Stimulated activated naive CD8-positive, alpha-beta T cell treated with anti-CD3 and anti-CD28 coated beads, Interleukin-15, Interleukin-2, amounts not matched to agents 100 ng/mL and 50 ng/mL, for 24 hours (primary cell): ENCODE measurements at regions not wholly inside any gene's neighbourhood (a gene's known extent, or its start where the extent isn't known, plus 50 kb on each side); places are given as distances from the start of the nearest gene placed in this dataset.

Experiments used
- H3K27ac Mint-ChIP-seq: one replicate; pipeline ENCODE4 v1.8.0; 2021; ENCODE audit warnings: mild to moderate bottlenecking, mixed read lengths
- H3K27me3 Mint-ChIP-seq: one replicate; pipeline ENCODE4 v1.8.0; 2021; ENCODE audit warnings: mixed read lengths
- H3K36me3 Mint-ChIP-seq: one replicate; pipeline ENCODE4 v1.8.0; 2021; ENCODE audit warnings: low read depth, mixed read lengths
- H3K4me1 Mint-ChIP-seq: one replicate; pipeline ENCODE4 v1.8.0; 2021; ENCODE audit warnings: low read depth, mixed read lengths
- H3K4me3 Mint-ChIP-seq: one replicate; pipeline ENCODE4 v1.8.0; 2021; ENCODE audit warnings: mild to moderate bottlenecking, mixed read lengths
- H3K9me3 Mint-ChIP-seq: one replicate; pipeline ENCODE4 v1.8.0; 2021; ENCODE audit warnings: mixed read lengths

- H3K27ac Mint-ChIP-seq = no peak overlapping the region
- peaks cover 31% of the 10 kb centered on the region for H3K27me3 Mint-ChIP-seq
- H3K4me1 Mint-ChIP-seq = no peaks in the 10 kb centered on the region
- no peaks in the 10 kb centered on the region for H3K36me3 Mint-ChIP-seq
- H3K9me3 Mint-ChIP-seq = no peaks in the 10 kb centered on the region
- H3K4me3 Mint-ChIP-seq = no peak overlapping the region
These were observed 114.1 kb upstream of the TPM1 start for GRCh38 chr15:62928242-62928999.

GRCh38 chr15:62929000-62929357 lies 113.6 kb upstream of the TPM1 start:
- Mint-ChIP-seq H3K4me3 (no peak overlapping the region), H3K4me1 (no peaks in the 10 kb centered on the region), H3K36me3 (no peaks in the 10 kb centered on the region), H3K27ac (no peak overlapping the region), H3K9me3 (no peaks in the 10 kb centered on the region), H3K27me3 (peaks cover 33% of the 10 kb centered on the region)

- no peak overlapping the region for H3K4me3 Mint-ChIP-seq
- H3K9me3 Mint-ChIP-seq = no peaks in the 10 kb centered on the region
- no peaks in the 10 kb centered on the region for H3K4me1 Mint-ChIP-seq
- no peak overlapping the region for H3K27ac Mint-ChIP-seq
- H3K27me3 Mint-ChIP-seq = peaks cover 51% of the 10 kb centered on the region
- H3K36me3 Mint-ChIP-seq = no peaks in the 10 kb centered on the region
These were observed 110.9 kb upstream of the TPM1 start for GRCh38 chr15:62931650-62932049.

GRCh38 chr15:62932436-62932835 lies 110.1 kb upstream of the TPM1 start:
- no peaks in the 10 kb centered on the region for H3K9me3 Mint-ChIP-seq
- H3K4me3 Mint-ChIP-seq = no peak overlapping the region
- peaks cover 46% of the 10 kb centered on the region for H3K27me3 Mint-ChIP-seq
- H3K27ac Mint-ChIP-seq = no peak overlapping the region
- no peaks in the 10 kb centered on the region for H3K4me1 Mint-ChIP-seq
- H3K36me3 Mint-ChIP-seq = no peaks in the 10 kb centered on the region

GRCh38 chr15:62933386-62933785 lies 109.2 kb upstream of the TPM1 start:
- no peak overlapping the region for H3K4me3 Mint-ChIP-seq
- H3K9me3 Mint-ChIP-seq = no peaks in the 10 kb centered on the region
- H3K27ac Mint-ChIP-seq = no peak overlapping the region
- H3K4me1 Mint-ChIP-seq = no peaks in the 10 kb centered on the region
- peaks cover 49% of the 10 kb centered on the region for H3K27me3 Mint-ChIP-seq
- H3K36me3 Mint-ChIP-seq = no peaks in the 10 kb centered on the region

GRCh38 chr15:62934236-62934971 lies 108.1 kb upstream of the TPM1 start:
- Mint-ChIP-seq H3K36me3 (no peaks in the 10 kb centered on the region), H3K27ac (no peak overlapping the region), H3K9me3 (no peaks in the 10 kb centered on the region), H3K27me3 (peaks cover 52% of the 10 kb centered on the region), H3K4me3 (no peak overlapping the region), H3K4me1 (no peaks in the 10 kb centered on the region)

- H3K27ac Mint-ChIP-seq = no peak overlapping the region
- H3K36me3 Mint-ChIP-seq = no peaks in the 10 kb centered on the region
- H3K4me1 Mint-ChIP-seq = peaks cover under 1% of the 10 kb centered on the region
- H3K4me3 Mint-ChIP-seq = no peak overlapping the region
- H3K9me3 Mint-ChIP-seq = no peaks in the 10 kb centered on the region
- peaks cover 59% of the 10 kb centered on the region for H3K27me3 Mint-ChIP-seq
These were observed 107.1 kb upstream of the TPM1 start for GRCh38 chr15:62935300-62936081.

GRCh38 chr15:62938825-62939224 lies 103.7 kb upstream of the TPM1 start:
- Mint-ChIP-seq H3K27me3 (peaks cover 56% of the 10 kb centered on the region), H3K36me3 (no peaks in the 10 kb centered on the region), H3K4me3 (no peak overlapping the region), H3K27ac (no peak overlapping the region), H3K4me1 (peaks cover 4% of the 10 kb centered on the region), H3K9me3 (no peaks in the 10 kb centered on the region)

GRCh38 chr15:62940093-62940754 lies 102.3 kb upstream of the TPM1 start:
- Mint-ChIP-seq H3K9me3 (no peaks in the 10 kb centered on the region), H3K27me3 (peaks cover 43% of the 10 kb centered on the region), H3K4me1 (peaks cover 4% of the 10 kb centered on the region), H3K27ac (no peak overlapping the region), H3K36me3 (no peaks in the 10 kb centered on the region), H3K4me3 (no peak overlapping the region)

- H3K4me1 Mint-ChIP-seq = peaks cover 4% of the 10 kb centered on the region
- no peaks in the 10 kb centered on the region for H3K9me3 Mint-ChIP-seq
- no peak overlapping the region for H3K4me3 Mint-ChIP-seq
- peaks cover 39% of the 10 kb centered on the region for H3K27me3 Mint-ChIP-seq
- no peak overlapping the region for H3K27ac Mint-ChIP-seq
- H3K36me3 Mint-ChIP-seq = no peaks in the 10 kb centered on the region
These were observed 101.7 kb upstream of the TPM1 start for GRCh38 chr15:62940755-62941361.

GRCh38 chr15:62941699-62942098 lies 100.8 kb upstream of the TPM1 start:
- Mint-ChIP-seq H3K9me3 (no peaks in the 10 kb centered on the region), H3K4me3 (no peak overlapping the region), H3K27me3 (peaks cover 32% of the 10 kb centered on the region), H3K27ac (no peak overlapping the region), H3K4me1 (peaks cover 4% of the 10 kb centered on the region), H3K36me3 (no peaks in the 10 kb centered on the region)

GRCh38 chr15:62942428-62942827 lies 100.1 kb upstream of the TPM1 start:
- Mint-ChIP-seq H3K9me3 (no peaks in the 10 kb centered on the region), H3K4me1 (peaks cover 4% of the 10 kb centered on the region), H3K4me3 (no peak overlapping the region), H3K36me3 (no peaks in the 10 kb centered on the region), H3K27me3 (peaks cover 32% of the 10 kb centered on the region), H3K27ac (no peak overlapping the region)

GRCh38 chr15:62945063-62945462 lies 97.5 kb upstream of the TPM1 start:
- Mint-ChIP-seq H3K4me1 (peaks cover 4% of the 10 kb centered on the region), H3K36me3 (no peaks in the 10 kb centered on the region), H3K4me3 (no peak overlapping the region), H3K27ac (no peak overlapping the region), H3K27me3 (peaks cover 15% of the 10 kb centered on the region), H3K9me3 (no peaks in the 10 kb centered on the region)

- H3K4me1 Mint-ChIP-seq = peaks cover under 1% of the 10 kb centered on the region
- no peaks in the 10 kb centered on the region for H3K9me3 Mint-ChIP-seq
- no peaks in the 10 kb centered on the region for H3K36me3 Mint-ChIP-seq
- H3K27me3 Mint-ChIP-seq = peaks cover 14% of the 10 kb centered on the region
- no peak overlapping the region for H3K4me3 Mint-ChIP-seq
- no peak overlapping the region for H3K27ac Mint-ChIP-seq
These were observed 96.8 kb upstream of the TPM1 start for GRCh38 chr15:62945760-62946159.
